HepG2 (cell line): ENCODE measurements at regions not wholly inside any gene's neighbourhood (a gene's known extent, or its start where the extent isn't known, plus 50 kb on each side); places are given as distances from the start of the nearest gene placed in this dataset.

Experiments
- ATAC-seq: fragments of 200-7000 bp; cut with Tn5 transposase; 3 replicates; pipeline ENCODE4 v1.9.1; 2020; ENCODE audit warnings: mild to moderate bottlenecking, moderate library complexity
- BruUV-seq: library from RNA; stranded (reverse); fragments of 400-500 nt; replicated peaks from 2 replicates; lab custom pipeline; 2021; lab: Mats Ljungman, UMichigan
- CTCF ChIA-PET: fragments of 300-600 bp; formaldehyde crosslinking; extraction: SDS; loops from one replicate; lab custom pipeline; 2021; ENCODE audit warnings: low total read pairs, inconsistent platforms, low intra/inter-chr PET ratio; lab: Yijun Ruan, JAX
- POLR2A ChIA-PET: fragments of 350-600 bp; sonication (Branson Sonifier 250); formaldehyde crosslinking; loops from one replicate; lab custom pipeline; 2020; ENCODE audit warnings: antibody characterized with exemption, inconsistent platforms; lab: Yijun Ruan, JAX
- DNase-seq: peaks from one replicate; pipeline ENCODE4 v3.0.0-alpha.2; 2015; ENCODE audit warnings: low spot score
- FAIRE-seq: peaks from 3 replicates; lab custom pipeline; 2011; peaks lifted over from hg19 to GRCh38; lab: Jason Lieb, UNC
- H2AFZ ChIP-seq: one replicate; pipeline ENCODE4 v1.6.1; 2011; ENCODE audit warnings: low read length, inconsistent platforms
- H3K27ac ChIP-seq: fragments of 300-600 bp; 3 replicates; pipeline ENCODE4 v1.8.0; 2011; ENCODE audit warnings: mixed run types, mild to moderate bottlenecking, mixed read lengths, low read length, inconsistent platforms; ENCODE audit not compliant: insufficient read depth; ENCODE audit errors: extremely low read length
- H3K27me3 ChIP-seq, 2 experiments: fragments of 200-600 bp in 1 of 2; 2 replicates in 1 of 2; 3 replicates in 1 of 2; pipeline versions ENCODE4 v1.6.0 to v1.8.0; 2011; ENCODE audit warnings: low read length in 2 of 2, mild to moderate bottlenecking in 2 of 2, moderate library complexity in 2 of 2, inconsistent platforms in 1 of 2; ENCODE audit not compliant: insufficient read depth in 2 of 2, control insufficient read depth in 1 of 2
- H3K36me3 ChIP-seq, 2 experiments: fragments of 200-600 bp in 1 of 2; replicated peaks in 1 of 2; 2 replicates in 1 of 2; 3 replicates in 1 of 2; pipeline versions ENCODE4 v1.5.1 to v1.8.0; 2011; ENCODE audit warnings: low read length in 2 of 2, inconsistent platforms in 1 of 2; ENCODE audit not compliant: insufficient read depth in 2 of 2, control insufficient read depth in 1 of 2
- H3K4me1 ChIP-seq: 2 replicates; pipeline ENCODE4 v1.5.1; 2012; ENCODE audit warnings: low read length, inconsistent platforms; ENCODE audit not compliant: insufficient read depth
- H3K4me2 ChIP-seq: 2 replicates; pipeline ENCODE4 v1.6.0; 2011; ENCODE audit warnings: low read depth, low read length, inconsistent platforms
- H3K4me3 ChIP-seq, 3 experiments: fragments of 200-600 bp in 1 of 3; sonication (generic), shearing (Covaris generic) in 1 of 3; replicated peaks in 1 of 3; 2 replicates each; pipeline ENCODE4 v1.5.1; 2011 to 2016; ENCODE audit warnings: low read length in 3 of 3, inconsistent platforms in 2 of 3, low read depth in 2 of 3, mild to moderate bottlenecking in 2 of 3, control low read depth in 1 of 3, mixed read lengths in 1 of 3; ENCODE audit not compliant: insufficient read depth in 1 of 3
- H3K79me2 ChIP-seq: one replicate; pipeline ENCODE4 v1.6.1; 2011; ENCODE audit warnings: low read length, inconsistent platforms; ENCODE audit not compliant: insufficient read depth
- H3K9ac ChIP-seq: 2 replicates; pipeline ENCODE4 v1.6.0; 2011; ENCODE audit warnings: mild to moderate bottlenecking, low read depth, low read length, inconsistent platforms; ENCODE audit not compliant: insufficient read depth
- H3K9me3 ChIP-seq: 2 replicates; pipeline ENCODE4 v1.5.1; 2012; ENCODE audit warnings: mild to moderate bottlenecking, low read length
- H4K20me1 ChIP-seq: 2 replicates; pipeline ENCODE4 v1.6.0; 2011; ENCODE audit warnings: inconsistent platforms, mild to moderate bottlenecking, low read length, moderate library complexity; ENCODE audit not compliant: insufficient read depth
- CENPX ChIP-seq: sonication (generic); formaldehyde crosslinking; IDR thresholded peaks from 2 replicates; pipeline ENCODE4 v1.9.0; 2021; ENCODE audit warnings: mild to moderate bottlenecking, missing genetic modification reagents, moderate library complexity
- ESRRA ChIP-seq: sonication (generic); formaldehyde crosslinking; IDR thresholded peaks from 2 replicates; pipeline ENCODE4 v1.5.1; 2020; ENCODE audit warnings: mild to moderate bottlenecking, low read depth, missing genetic modification reagents
- FOSL2 ChIP-seq: sonication (generic); formaldehyde crosslinking; IDR thresholded peaks from 2 replicates; pipeline ENCODE4 v1.4.0; 2020; ENCODE audit warnings: missing genetic modification reagents
- GABPB1 ChIP-seq: IDR thresholded peaks from 2 replicates; pipeline ENCODE4 v1.6.1; 2016; ENCODE audit warnings: mild to moderate bottlenecking, missing genetic modification reagents, moderate library complexity, missing compliant biosample characterization
- GLI4 ChIP-seq: sonication (generic); formaldehyde crosslinking; IDR thresholded peaks from 2 replicates; pipeline ENCODE4 v1.5.1; 2020; ENCODE audit warnings: missing genetic modification reagents, mild to moderate bottlenecking, moderate library complexity, borderline replicate concordance
- HNF4A ChIP-seq: sonication (generic); formaldehyde crosslinking; IDR thresholded peaks from 2 replicates; pipeline ENCODE4 v1.4.0; 2020; ENCODE audit warnings: missing genetic modification reagents
- HNRNPH1 ChIP-seq: fragments of 200-400 bp; formaldehyde crosslinking; optimal IDR thresholded peaks from 2 replicates; pipeline ENCODE3; 2017; ENCODE audit warnings: mild to moderate bottlenecking, low read depth, low read length
- RXRB ChIP-seq: IDR thresholded peaks from 2 replicates; pipeline ENCODE4 v1.6.1; 2016; ENCODE audit warnings: borderline replicate concordance, missing genetic modification reagents, missing compliant biosample characterization
- SIN3B ChIP-seq: fragments of 150-350 bp; IDR thresholded peaks from 2 replicates; pipeline ENCODE4 v1.6.1; 2014; ENCODE audit warnings: low read length
- ZMYM2 ChIP-seq: sonication (generic); formaldehyde crosslinking; IDR thresholded peaks from 2 replicates; pipeline ENCODE4 v1.8.0; 2022; ENCODE audit warnings: mild to moderate bottlenecking, missing genetic modification reagents
- ZNF230 ChIP-seq: sonication (generic); formaldehyde crosslinking; IDR thresholded peaks from 2 replicates; pipeline ENCODE4 v1.4.0; 2020; ENCODE audit warnings: mild to moderate bottlenecking, missing genetic modification reagents
- ZNF331 ChIP-seq: sonication (generic); formaldehyde crosslinking; IDR thresholded peaks from 2 replicates; pipeline ENCODE4 v1.4.0; 2020; ENCODE audit warnings: missing genetic modification reagents
- ZNF484 ChIP-seq: sonication (generic); formaldehyde crosslinking; IDR thresholded peaks from 2 replicates; pipeline ENCODE4 v1.5.1; 2020; ENCODE audit warnings: mild to moderate bottlenecking, low read depth, missing genetic modification reagents, borderline replicate concordance
- ZNF660 ChIP-seq: sonication (generic); formaldehyde crosslinking; IDR thresholded peaks from 2 replicates; pipeline ENCODE4 v1.5.1; 2020; ENCODE audit warnings: mild to moderate bottlenecking, low read depth, missing genetic modification reagents, borderline replicate concordance
- WGBS: methylation state at CpG from one replicate; pipeline ENCODE4 v1.1.6; 2017; ENCODE audit warnings: low lambda C conversion rate; 5-methylcytosine and 5-hydroxymethylcytosine counted together
- in situ Hi-C: cut with HindIII; loops from 2 replicates; pipeline ENCODE4 v1.10.0; 2017; ENCODE audit warnings: low pct_unique_long_range_greater_than_20kb; ENCODE audit not compliant: extremely low pct_ligation_motif_present
- intact Hi-C: fragments of 100-400 bp; cut with micrococcal nuclease; formaldehyde crosslinking; loops from one replicate; pipeline ENCODE4 v1.10.0; 2022; ENCODE audit not compliant: unreplicated experiment
- TF ChIP-seq, protein P1 (sequence below): sonication (generic); formaldehyde crosslinking; conservative IDR thresholded peaks from 2 replicates; pipeline ENCODE4 v1.8.0; 2022; ENCODE audit warnings: mild to moderate bottlenecking, moderate library complexity, missing genetic modification reagents
- TF ChIP-seq, protein P2 (sequence below): sonication (generic); formaldehyde crosslinking; IDR thresholded peaks from 2 replicates; pipeline ENCODE4 v1.4.0; 2020; ENCODE audit warnings: mild to moderate bottlenecking, missing genetic modification reagents, borderline replicate concordance

DNA sequence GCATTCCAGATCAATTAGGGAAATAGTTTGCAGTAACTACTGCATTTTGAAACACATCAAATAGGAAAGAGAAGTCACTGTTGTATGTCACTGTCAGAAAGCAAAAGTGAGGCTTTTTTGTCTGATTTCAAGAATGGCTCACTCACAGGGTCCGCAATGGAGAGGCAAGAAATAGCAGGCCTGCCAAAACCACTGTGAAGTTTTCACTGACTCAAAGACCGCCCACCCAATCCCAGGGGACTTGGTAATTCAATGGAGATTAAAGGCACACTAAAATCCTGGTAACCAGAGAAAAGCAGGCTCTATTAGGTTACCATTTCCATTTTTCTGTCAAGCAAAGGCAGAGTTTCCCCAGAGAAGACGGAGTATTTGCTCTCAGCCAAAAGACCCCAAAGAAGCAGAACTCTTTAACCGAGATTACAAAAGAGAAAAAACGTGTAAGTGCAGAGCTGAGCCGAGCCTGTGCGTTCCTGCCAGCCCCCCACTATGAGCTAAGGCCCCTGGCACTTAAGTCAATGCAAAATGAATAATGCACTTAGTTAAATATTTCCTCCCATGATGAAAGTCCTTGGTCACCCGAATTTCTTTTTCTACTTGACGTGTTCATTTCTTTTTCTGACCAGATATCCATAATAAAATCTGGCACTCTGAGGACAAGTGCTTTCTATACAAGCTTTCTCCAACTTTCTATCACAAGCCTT lies 57.0 kb downstream of the FOXL1 start:
- H3K27ac ChIP-seq: no peak overlapping the region
- no peak overlapping the region for H3K4me2 ChIP-seq
- ChIA-PET CTCF (no interaction called here), POLR2A (no interaction called here)
- FAIRE-seq: no peak
- no peak overlapping the region for H3K9ac ChIP-seq
- no peak for TF ChIP-seq RXRB (CRISPR knock-in tag)
- no peak for TF ChIP-seq GABPB1 (CRISPR knock-in tag)
- TF ChIP-seq HNF4A: no peak
- no peak for TF ChIP-seq GLI4
- no peak for TF ChIP-seq ESRRA (CRISPR knock-in tag)
- no peak for TF ChIP-seq ZNF331 (CRISPR knock-in tag)
- TF ChIP-seq, protein P1, sequence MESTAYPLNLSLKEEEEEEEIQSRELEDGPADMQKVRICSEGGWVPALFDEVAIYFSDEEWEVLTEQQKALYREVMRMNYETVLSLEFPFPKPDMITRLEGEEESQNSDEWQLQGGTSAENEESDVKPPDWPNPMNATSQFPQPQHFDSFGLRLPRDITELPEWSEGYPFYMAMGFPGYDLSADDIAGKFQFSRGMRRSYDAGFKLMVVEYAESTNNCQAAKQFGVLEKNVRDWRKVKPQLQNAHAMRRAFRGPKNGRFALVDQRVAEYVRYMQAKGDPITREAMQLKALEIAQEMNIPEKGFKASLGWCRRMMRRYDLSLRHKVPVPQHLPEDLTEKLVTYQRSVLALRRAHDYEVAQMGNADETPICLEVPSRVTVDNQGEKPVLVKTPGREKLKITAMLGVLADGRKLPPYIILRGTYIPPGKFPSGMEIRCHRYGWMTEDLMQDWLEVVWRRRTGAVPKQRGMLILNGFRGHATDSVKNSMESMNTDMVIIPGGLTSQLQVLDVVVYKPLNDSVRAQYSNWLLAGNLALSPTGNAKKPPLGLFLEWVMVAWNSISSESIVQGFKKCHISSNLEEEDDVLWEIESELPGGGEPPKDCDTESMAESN (CRISPR knock-in tag): no peak
- no peak for TF ChIP-seq ZNF230 (CRISPR knock-in tag)
- no peak for TF ChIP-seq ZNF660 (CRISPR knock-in tag)
- TF ChIP-seq, protein P2, sequence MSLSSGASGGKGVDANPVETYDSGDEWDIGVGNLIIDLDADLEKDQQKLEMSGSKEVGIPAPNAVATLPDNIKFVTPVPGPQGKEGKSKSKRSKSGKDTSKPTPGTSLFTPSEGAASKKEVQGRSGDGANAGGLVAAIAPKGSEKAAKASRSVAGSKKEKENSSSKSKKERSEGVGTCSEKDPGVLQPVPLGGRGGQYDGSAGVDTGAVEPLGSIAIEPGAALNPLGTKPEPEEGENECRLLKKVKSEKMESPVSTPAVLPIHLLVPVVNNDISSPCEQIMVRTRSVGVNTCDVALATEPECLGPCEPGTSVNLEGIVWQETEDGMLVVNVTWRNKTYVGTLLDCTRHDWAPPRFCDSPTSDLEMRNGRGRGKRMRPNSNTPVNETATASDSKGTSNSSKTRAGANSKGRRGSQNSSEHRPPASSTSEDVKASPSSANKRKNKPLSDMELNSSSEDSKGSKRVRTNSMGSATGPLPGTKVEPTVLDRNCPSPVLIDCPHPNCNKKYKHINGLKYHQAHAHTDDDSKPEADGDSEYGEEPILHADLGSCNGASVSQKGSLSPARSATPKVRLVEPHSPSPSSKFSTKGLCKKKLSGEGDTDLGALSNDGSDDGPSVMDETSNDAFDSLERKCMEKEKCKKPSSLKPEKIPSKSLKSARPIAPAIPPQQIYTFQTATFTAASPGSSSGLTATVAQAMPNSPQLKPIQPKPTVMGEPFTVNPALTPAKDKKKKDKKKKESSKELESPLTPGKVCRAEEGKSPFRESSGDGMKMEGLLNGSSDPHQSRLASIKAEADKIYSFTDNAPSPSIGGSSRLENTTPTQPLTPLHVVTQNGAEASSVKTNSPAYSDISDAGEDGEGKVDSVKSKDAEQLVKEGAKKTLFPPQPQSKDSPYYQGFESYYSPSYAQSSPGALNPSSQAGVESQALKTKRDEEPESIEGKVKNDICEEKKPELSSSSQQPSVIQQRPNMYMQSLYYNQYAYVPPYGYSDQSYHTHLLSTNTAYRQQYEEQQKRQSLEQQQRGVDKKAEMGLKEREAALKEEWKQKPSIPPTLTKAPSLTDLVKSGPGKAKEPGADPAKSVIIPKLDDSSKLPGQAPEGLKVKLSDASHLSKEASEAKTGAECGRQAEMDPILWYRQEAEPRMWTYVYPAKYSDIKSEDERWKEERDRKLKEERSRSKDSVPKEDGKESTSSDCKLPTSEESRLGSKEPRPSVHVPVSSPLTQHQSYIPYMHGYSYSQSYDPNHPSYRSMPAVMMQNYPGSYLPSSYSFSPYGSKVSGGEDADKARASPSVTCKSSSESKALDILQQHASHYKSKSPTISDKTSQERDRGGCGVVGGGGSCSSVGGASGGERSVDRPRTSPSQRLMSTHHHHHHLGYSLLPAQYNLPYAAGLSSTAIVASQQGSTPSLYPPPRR (CRISPR knock-in tag): no peak
- no peak for TF ChIP-seq HNRNPH1
- no peak for TF ChIP-seq FOSL2 (CRISPR knock-in tag)
- no peak for TF ChIP-seq ZMYM2
- TF ChIP-seq CENPX (CRISPR knock-in tag): no peak
- TF ChIP-seq SIN3B: no peak
- no peak for TF ChIP-seq ZNF484 (CRISPR knock-in tag)
- TF ChIP-seq, all 625 proteins: peak for 0
- Histone ChIP-seq H3K4me3 (no peak overlapping the region), H3K4me1 (no peaks in the 10 kb centered on the region), H3K27me3 (peaks cover 4 to 67% of the 10 kb centered on the region in 2 experiments; a peak in 4 of 5 replicates), H3K9me3 (no peaks in the 10 kb centered on the region), H2AFZ (no peak overlapping the region), H4K20me1 (no peaks in the 10 kb centered on the region), H3K79me2 (no peaks in the 10 kb centered on the region), H3K36me3 (no peaks in the 10 kb centered on the region)
- no peak for ATAC-seq
- 2% methylated on average over 9 of the region's 9 CpGs for WGBS
- intact Hi-C loops (no loop called here), in situ Hi-C loops (no loop called here)
- BruUV-seq: no TSS peak
- no peak for DNase-seq
